DND-41 (cell line): ENCODE measurements at regions not wholly inside any gene's neighbourhood (a gene's known extent, or its start where the extent isn't known, plus 50 kb on each side); places are given as distances from the start of the nearest gene placed in this dataset.

Experiments used
- ATAC-seq: fragments of 200-7000 bp; cut with Tn5 transposase; 3 replicates; pipeline ENCODE4 v1.9.1; 2021; ENCODE audit warnings: low read depth; ENCODE audit not compliant: insufficient read depth
- DNase-seq: peaks from one replicate; pipeline ENCODE4 v3.0.0-alpha.2; 2020
- H2AFZ ChIP-seq: 2 replicates; pipeline ENCODE4 v1.6.0; 2012; ENCODE audit warnings: low read depth, low read length
- H3K27ac ChIP-seq: 2 replicates; pipeline ENCODE4 v1.5.1; 2012; ENCODE audit warnings: low read length, inconsistent platforms
- H3K27me3 ChIP-seq: fragments of 200-600 bp; sonication (generic); 2 replicates; pipeline ENCODE4 v1.6.0; 2012; ENCODE audit warnings: low read length, mild to moderate bottlenecking, inconsistent platforms; ENCODE audit not compliant: insufficient read depth, poor library complexity
- H3K36me3 ChIP-seq: 2 replicates; pipeline ENCODE4 v1.5.1; 2012; ENCODE audit warnings: low read length, inconsistent platforms; ENCODE audit not compliant: insufficient read depth
- H3K4me1 ChIP-seq: 2 replicates; pipeline ENCODE4 v1.5.1; 2012; ENCODE audit warnings: mild to moderate bottlenecking, low read length; ENCODE audit not compliant: insufficient read depth
- H3K4me2 ChIP-seq: 2 replicates; pipeline ENCODE4 v1.6.0; 2012; ENCODE audit warnings: mild to moderate bottlenecking, moderate library complexity, low read length, inconsistent platforms; ENCODE audit not compliant: insufficient read depth
- H3K4me3 ChIP-seq, 2 experiments: fragments of 200-600 bp in 1 of 2; shearing (Covaris generic) in 1 of 2; 2 replicates each; pipeline ENCODE4 v1.5.1; 2012 to 2016; ENCODE audit warnings: inconsistent platforms in 2 of 2, low read length in 2 of 2, mild to moderate bottlenecking in 2 of 2, low read depth in 1 of 2, moderate library complexity in 1 of 2
- H3K79me2 ChIP-seq: 2 replicates; pipeline ENCODE4 v1.6.0; 2012; ENCODE audit warnings: low read length, inconsistent platforms; ENCODE audit not compliant: insufficient read depth
- H3K9ac ChIP-seq: 2 replicates; pipeline ENCODE4 v1.6.0; 2012; ENCODE audit warnings: low read depth, mild to moderate bottlenecking, inconsistent platforms, low read length, moderate library complexity
- H3K9me3 ChIP-seq: 2 replicates; pipeline ENCODE4 v1.5.1; 2012; ENCODE audit warnings: low read length, moderate library complexity, mild to moderate bottlenecking, inconsistent platforms; ENCODE audit not compliant: insufficient read depth, severe bottlenecking
- H4K20me1 ChIP-seq: 2 replicates; pipeline ENCODE4 v1.6.0; 2012; ENCODE audit warnings: low read length; ENCODE audit not compliant: insufficient read depth
- CTCF ChIP-seq: IDR thresholded peaks from 2 replicates; pipeline ENCODE4 v1.5.1; 2012; ENCODE audit warnings: borderline replicate concordance, low read length, moderate library complexity, mild to moderate bottlenecking; ENCODE audit not compliant: poor library complexity, severe bottlenecking; ENCODE audit errors: extremely low read depth
- EZH2 ChIP-seq: IDR thresholded peaks from 3 replicates; pipeline ENCODE4 v1.6.1; 2012; ENCODE audit warnings: borderline replicate concordance, low read depth, mild to moderate bottlenecking, moderate library complexity, low read length, inconsistent platforms; ENCODE audit not compliant: severe bottlenecking

DNA sequence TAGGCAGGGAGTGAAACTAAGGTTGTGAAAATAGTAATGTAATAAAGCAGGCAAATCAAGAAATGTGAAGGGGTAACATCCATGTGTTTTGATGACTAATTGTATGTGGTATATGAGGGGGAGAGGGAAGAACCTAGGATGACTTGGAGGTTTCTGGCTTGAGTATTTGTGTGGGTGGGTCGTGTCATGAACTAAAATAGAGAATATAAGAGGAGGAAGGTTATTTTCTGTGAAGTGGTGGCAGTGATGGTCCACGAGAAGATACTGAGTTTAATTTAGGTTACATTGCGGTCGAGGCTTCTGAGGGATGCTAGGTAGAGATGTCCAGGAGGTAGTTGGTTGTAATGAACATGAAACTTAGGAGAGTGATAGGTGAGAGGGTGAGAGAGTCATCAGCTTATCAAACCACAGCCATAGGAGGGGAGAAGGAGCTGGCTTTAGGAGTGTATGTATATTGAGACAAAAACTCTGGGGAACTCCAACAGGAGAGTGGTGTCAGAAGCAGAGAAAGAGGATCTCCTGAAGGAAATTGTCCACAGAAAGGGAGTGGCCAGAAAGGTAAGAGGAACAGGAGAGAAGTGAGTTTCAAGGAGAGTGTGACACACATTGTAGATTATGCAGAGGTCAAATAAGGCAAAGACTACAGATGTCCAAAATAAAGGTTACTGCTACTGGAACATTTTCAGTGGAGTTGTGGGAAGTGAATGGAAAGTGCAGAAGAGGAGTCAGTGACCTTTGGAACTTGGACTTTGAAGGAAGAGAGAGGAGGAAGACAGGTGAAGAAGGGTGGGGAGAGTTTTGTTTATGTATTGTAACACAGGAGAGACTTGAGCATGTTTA, 89.0 kb upstream of the MACF1 start:
- no peak for ATAC-seq

DNA sequence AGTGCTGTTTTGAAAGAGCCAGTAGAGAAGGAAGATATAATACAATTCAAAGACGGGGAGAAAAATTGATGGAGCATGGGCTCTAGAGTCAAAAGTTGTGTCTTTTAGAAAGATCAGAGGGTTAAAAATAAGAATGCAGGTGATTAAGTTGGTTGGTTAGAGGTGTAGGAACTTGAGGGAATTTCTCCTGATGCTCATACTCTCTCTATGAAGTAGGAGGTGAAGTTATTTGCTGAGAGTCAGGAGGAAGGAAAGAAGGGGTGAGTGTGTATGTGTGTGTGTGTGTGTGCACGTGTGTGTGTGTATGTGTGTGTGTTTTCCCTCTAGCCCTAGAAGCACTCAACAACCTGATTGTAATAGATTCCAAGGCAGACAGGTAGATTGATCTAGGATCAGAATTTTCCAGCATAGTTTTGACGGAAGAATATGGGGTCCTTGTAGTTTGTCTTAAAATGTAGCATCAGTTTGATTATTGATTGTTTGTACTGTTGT, 88.3 kb upstream of the MACF1 start:
- Histone ChIP-seq H3K79me2 (peaks cover 2% of the 10 kb centered on the region; the same call in 1 of the 2 replicates), H4K20me1 (peaks cover 15% of the 10 kb centered on the region; the same call in 1 of the 2 replicates), H3K9me3 (no peaks in the 10 kb centered on the region), H3K36me3 (no peaks in the 10 kb centered on the region), H3K4me3 (no peak overlapping the region), H3K9ac (no peak overlapping the region), H3K27ac (no peak overlapping the region), H2AFZ (no peak overlapping the region), H3K27me3 (peaks cover 4% of the 10 kb centered on the region), H3K4me1 (no peaks in the 10 kb centered on the region), H3K4me2 (no peak overlapping the region)
- no peak for ATAC-seq
- TF ChIP-seq EZH2: no peak
- TF ChIP-seq CTCF: no peak
- DNase-seq: no peak

More for the DNA sequence above, 89.0 kb upstream of the MACF1 start:
- H3K4me3 ChIP-seq: no peak overlapping the region
- H3K9ac ChIP-seq: no peak overlapping the region
- H3K36me3 ChIP-seq: no peaks in the 10 kb centered on the region
- peaks cover 2% of the 10 kb centered on the region; the same call in 1 of the 2 replicates for H3K79me2 ChIP-seq
- peaks cover 4% of the 10 kb centered on the region for H3K27me3 ChIP-seq
- H3K9me3 ChIP-seq: no peaks in the 10 kb centered on the region
- no peak overlapping the region for H3K4me2 ChIP-seq
- no peaks in the 10 kb centered on the region for H3K4me1 ChIP-seq
- H4K20me1 ChIP-seq: peaks cover 15% of the 10 kb centered on the region; the same call in 1 of the 2 replicates
- H3K27ac ChIP-seq: no peak overlapping the region
- TF ChIP-seq CTCF (no peak), EZH2 (no peak)
- H2AFZ ChIP-seq: no peak overlapping the region
- DNase-seq: no peak

- DNase-seq (no peak), ATAC-seq (no peak)
- Histone ChIP-seq H2AFZ (no peak overlapping the region), H3K4me2 (no peak overlapping the region), H3K9me3 (no peaks in the 10 kb centered on the region), H3K4me3 (no peak overlapping the region), H3K36me3 (no peaks in the 10 kb centered on the region), H3K27me3 (peaks cover 4% of the 10 kb centered on the region), H3K79me2 (peaks cover 2% of the 10 kb centered on the region; the same call in 1 of the 2 replicates), H4K20me1 (peaks cover 15% of the 10 kb centered on the region; the same call in 1 of the 2 replicates), H3K9ac (no peak overlapping the region), H3K27ac (no peak overlapping the region), H3K4me1 (no peaks in the 10 kb centered on the region)
- TF ChIP-seq EZH2: no peak
- TF ChIP-seq CTCF: no peak
These were observed 87.4 kb upstream of the MACF1 start for GRCh38 chr1:39116860-39117728.
